Activated CD8-positive, alpha-beta memory T cell treated with anti-CD3 and anti-CD28 coated beads for 4 hours (primary cell): ENCODE measurements at regions not wholly inside any gene's neighbourhood (a gene's known extent, or its start where the extent isn't known, plus 50 kb on each side); places are given as distances from the start of the nearest gene placed in this dataset.
"Not testable (repeated sequence)": the region's sequence is repeated elsewhere in the genome, so short reads cannot be mapped to it uniquely, and the experiment has no call there.

Experiments used
- DNase-seq, 2 donors: peaks; one replicate each; pipeline ENCODE4 v3.0.0-alpha.2; 2020; ENCODE audit warnings: low read depth in 2 of 2

- DNase-seq: no peak
Measured at GRCh38 chr6:134821928-134822864, 127.7 kb downstream of the ALDH8A1 start.

DNA sequence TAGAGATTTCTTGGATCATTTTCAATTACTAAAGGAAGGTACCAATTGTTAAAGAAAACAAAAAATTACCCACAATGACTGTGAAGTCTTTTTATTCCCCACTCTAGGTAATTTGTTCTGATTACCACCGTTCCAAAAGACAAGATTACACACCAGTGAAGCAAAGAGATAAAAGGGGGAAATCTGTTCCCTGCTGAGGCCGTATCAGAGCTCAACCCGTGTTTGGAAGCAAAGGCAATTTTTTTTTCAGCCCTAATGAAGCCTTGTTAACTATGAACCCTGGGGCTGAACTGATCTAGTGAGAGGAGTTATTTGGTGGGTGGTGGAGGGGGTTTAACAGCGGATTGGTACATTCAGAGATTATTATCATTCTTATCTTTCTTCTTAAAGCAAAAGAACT is 128.5 kb downstream of the ALDH8A1 start:
- no peak for DNase-seq

DNA sequence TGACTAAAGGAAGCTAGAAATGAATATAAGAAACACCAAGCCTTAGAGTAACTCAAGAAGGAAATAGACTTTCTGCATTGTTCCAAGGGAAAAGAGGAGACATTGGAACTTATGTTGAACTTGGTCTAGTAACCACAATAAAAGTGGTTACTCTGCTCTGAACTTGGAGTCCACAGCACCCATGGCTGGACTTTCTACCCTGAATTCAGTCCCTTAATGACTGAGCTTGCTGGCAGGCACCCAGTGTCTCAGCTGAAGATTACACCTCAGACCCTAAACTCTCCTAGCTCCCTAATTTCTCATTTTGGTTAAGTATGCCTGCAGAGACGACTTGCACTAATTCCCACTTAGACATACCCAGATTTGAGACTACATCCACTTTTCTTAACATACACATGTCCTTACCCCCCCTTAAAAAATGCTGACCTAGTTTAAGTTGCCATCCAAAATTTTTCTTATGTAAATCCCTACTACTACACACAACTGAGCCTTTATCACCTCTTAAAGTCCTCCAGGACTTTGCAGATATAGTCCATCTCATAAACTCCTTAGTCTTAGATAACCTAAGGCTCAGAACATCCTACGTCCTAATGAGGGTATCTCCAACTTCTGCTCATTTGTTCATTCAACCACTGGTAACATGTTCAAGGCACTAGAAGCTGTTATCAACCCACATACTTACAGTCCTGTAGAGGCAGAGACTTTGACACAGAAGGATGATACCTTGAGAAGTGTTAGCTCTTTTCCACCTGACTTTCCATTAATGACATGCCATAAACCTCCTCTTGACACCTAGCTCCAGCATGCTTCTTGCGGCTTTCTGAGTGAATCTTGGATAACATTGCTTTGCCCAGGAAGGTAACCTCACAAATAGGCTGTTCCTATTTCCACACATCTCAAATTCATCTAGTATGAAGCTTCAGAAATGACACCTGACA is 129.8 kb downstream of the ALDH8A1 start:
- DNase-seq: no peak

DNA sequence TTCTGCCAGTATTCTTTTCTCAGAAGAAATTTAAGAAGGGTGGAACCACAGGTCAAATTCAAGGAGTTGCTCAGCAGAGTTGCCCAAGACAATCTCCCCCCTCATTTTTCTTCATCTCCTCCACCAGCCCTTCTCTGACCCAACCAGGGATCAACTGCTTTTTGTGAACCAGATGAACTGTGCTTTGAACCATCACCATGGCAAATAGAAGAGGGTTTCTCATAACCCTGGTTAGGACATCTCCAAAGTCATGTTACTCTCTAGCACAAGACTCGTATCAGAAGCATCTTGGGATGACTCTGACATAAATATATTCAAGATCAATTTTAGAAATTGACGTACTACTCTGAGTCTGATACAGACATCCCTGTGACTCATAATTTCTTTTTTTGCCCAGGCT is 130.7 kb downstream of the ALDH8A1 start:
- DNase-seq: no peak

DNA sequence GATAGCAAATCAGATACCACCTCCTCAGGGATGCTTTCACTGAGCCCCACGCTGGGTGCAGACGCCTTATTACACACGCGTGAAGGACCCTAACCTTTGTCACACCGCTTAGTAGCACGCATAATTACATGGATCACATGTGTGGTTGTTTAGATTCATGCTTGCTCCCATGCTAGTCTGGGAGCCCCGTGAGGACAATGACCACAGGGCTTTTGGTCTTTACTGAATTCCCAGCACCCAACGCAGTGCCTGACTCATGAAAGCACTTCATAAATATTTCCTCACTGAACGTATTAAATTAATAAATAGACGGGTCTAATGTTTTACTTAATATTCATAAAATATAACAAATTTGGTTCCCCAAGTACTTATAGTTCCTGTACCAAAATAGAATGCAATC is 132.5 kb downstream of the ALDH8A1 start:
- DNase-seq: no peak

DNA sequence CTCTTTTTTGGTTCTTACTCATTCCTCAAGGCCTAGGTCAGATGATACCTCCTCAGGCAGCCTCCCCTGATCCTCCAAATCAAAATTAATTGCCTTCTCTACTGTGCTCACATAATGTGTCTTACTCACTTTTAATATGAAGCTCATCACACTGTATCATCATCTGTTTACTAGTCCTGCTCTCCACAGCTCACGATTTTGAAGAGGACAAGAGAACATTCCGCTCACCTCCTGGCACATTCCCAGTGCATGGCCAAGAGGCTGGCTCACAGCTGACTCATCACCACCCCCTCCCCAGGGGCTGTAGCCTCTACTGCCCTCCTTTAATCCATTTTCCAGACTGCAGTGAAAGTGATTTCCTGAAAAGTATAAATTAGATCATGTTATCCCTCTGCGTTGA is 133.1 kb downstream of the ALDH8A1 start:
- no peak for DNase-seq

DNA sequence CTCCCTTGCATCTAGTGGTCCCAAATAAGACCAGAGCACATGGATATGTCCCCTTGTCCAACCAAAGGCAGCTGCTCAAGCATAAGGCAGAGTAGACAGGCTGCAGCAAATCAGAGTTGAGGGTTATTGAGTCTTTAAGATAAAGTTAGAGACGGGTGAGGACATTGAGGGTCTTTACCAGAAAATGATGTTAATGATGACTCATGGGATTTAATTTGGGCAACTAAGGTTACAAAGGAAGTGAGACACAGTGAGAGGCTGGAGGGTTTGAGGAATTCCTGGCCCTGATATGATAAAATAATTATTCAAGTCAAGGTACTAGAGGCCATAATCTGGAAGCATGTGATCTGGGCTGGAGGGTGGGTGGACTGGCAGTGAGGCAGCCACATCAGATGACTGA is 133.6 kb downstream of the ALDH8A1 start:
- no peak for DNase-seq

GRCh38 chr6:134814076-134814695 is 135.7 kb downstream of the ALDH8A1 start:
- DNase-seq: no peak

DNA sequence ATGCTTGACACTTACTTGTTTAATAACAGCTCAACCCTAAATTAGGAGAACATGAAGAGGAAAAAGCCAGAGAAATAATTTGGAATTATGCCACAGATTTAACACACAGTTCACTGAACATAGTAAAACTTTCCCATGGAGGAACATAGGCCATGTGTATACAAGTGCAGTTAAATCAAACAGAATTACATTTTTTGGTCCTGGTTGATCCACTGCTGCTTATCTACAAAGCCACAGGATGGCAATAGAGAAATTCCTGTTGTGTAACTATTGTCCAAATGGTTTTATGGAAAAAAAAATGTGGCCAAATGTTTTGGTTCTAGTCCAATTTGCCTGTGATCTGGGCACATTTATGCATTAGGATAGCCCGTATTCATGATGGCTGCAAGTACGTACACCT is 136.8 kb downstream of the ALDH8A1 start:
- no peak for DNase-seq

DNA sequence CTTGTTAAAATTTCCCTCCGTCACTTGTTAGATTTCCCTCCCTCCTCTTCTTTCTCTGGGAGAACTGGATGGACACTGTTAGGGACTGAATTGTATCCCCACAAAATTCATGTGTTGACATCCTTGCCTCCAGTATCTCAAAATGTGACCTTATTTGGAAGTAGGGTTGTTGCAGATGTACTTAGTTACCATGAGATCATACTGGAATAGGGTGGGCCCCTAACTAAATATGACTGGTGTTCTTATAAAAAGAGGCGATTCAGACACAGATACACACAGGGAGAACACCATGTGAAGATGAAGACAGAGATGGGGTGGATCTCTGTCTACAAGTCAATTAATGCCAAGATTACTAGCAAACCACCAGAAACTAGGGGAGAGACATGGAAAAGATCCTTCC is 139.5 kb downstream of the ALDH8A1 start:
- DNase-seq: no peak

GRCh38 chr6:134809130-134809529 is 140.8 kb downstream of the ALDH8A1 start:
- no peak for DNase-seq

- no peak for DNase-seq
Measured at GRCh38 chr6:134806180-134806798, 143.6 kb downstream of the ALDH8A1 start.

DNA sequence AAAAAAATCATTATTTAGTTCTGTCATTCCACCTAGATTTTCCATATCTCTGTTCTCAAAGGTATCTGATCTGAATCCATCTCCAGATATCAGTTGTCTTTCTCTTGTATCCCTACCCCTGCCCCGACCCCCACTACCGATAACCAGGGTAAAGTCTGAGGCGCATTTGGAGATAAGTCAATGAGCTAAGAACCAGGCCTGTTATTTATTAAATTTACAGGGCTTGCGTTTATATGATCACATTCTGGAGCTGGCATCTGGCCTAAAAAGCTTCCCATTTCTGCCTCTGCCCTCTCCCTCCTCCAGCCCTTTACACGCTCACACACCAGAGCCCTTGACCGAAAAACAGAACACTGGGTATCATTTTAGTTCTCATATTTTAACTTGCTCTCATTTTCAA is 144.7 kb downstream of the ALDH8A1 start:
- DNase-seq: no peak

- DNase-seq: not testable (repeated sequence)
Measured at GRCh38 chr6:134804311-134804710, 145.6 kb downstream of the ALDH8A1 start.

DNA sequence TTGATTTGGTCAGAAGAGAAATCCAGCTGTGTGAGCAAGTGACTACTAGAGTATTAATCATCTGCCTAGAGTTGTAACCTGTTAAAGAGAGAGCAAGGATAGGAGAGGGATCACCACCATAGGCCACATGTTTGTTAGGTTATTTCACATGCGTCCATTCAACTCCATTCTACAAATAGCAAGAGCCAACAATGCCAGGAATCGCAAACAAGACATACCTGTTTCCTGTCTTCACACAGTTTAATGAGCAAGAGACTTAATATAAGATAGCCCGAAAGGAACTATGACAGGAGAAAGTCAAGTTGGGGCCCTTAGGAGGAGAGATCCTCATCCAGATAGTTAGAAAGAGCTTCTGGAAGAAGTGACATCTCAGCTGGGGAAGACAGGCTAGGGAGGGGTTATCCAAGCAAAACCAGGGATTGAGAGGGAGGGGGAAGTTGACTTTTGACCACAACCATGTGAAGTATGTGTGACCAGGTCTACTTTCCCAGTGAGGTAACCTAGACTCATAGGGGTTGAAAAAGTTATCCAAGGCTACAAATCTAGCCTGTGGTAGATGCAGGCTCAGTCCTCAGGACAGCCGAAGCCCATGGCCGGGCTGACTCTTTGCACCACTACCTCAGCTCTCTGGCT is 147.4 kb downstream of the ALDH8A1 start:
- DNase-seq: no peak

DNA sequence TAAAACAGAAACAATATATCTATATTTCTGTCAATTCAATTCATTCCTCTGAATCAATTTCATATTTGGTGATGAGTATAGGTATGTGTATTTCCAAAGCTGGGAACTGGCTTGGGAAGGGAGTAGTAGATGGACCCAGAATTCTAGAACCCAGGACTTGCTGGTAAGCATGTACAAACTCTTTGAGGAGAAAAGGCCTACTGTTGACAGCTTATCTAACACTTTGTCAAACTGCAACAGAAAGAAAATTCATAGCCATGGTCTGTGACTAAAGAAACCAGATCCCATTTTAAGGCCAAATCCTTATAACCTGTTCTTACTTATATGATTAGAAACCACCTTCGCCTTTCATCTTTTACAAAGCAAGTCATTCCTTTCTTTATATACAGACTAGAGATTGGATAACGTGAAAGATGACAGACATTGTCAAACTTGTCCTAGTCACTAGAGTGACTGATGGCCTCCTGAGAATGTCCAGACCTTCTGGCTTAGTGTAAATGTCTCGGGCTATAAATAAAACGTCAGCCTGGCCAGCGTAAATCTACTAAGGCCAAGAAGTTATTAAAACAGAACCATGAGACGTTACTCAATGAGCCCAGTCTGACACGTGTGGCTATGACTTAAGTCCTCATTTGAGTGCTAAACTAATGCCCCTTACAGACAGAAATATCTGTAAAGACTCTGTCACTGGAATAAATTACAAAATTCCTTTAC is 152.3 kb downstream of the ALDH8A1 start:
- DNase-seq: no peak

- DNase-seq: no peak
Measured at GRCh38 chr6:134795691-134796090, 154.2 kb downstream of the ALDH8A1 start.

DNA sequence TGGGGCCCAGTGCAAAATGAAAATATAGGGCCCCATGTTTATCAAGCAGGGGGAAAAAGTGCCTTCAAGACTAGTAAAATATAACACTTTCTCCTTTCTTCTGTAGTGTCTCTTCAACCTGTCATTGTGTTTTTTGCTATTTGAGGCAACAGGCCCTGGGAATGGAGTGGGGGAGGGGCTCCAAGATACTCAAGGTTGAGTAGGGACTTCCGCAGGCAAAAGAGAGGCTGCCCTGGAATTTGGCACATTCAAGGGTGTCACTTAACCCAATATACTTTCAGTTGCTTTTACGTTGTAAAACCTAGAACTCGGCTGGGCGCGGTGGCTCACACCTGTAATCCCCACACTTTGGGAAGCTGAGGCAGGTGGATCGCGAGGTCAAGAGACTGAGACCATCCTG is 154.9 kb downstream of the ALDH8A1 start:
- no peak for DNase-seq

DNA sequence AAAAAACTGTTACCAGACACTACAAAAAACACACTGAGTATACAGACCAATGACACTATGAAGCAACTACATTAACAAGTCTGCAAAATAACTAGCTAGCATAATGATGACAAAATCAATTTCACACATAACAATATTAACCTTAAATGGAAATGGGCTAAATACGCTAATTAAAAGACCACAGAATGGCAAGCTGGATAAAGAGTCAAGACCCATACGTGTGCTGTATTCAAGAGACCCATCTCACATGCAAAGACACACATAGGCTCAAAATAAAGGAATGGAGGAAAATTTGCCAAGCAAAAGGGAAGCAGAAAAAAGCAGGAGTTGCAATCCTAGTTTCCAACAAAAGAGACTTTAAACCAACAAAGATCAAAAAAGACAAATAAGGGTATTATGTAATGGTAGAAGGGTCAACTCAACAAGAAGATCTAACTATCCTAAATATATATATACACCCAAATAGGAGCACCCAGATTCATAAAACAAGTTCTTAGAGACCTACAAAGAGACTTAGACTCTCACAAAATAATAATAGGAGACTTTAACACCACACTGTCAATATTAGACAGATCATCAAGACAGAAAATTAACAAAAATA is 158.6 kb downstream of the ALDH8A1 start:
- not testable (repeated sequence) for DNase-seq

- DNase-seq: no peak
Measured at GRCh38 chr6:134787261-134787877, 162.5 kb downstream of the ALDH8A1 start.
